PC-9 (cell line): ENCODE measurements at regions not wholly inside any gene's neighbourhood (a gene's known extent, or its start where the extent isn't known, plus 50 kb on each side); places are given as distances from the start of the nearest gene placed in this dataset.

Experiments
- EZH2 ChIP-seq: fragments of 200-600 bp; sonication (generic); IDR thresholded peaks from 2 replicates; pipeline ENCODE4 v1.8.0; 2017; ENCODE audit warnings: antibody characterized with exemption, low read depth
- TF ChIP-seq, protein P1 (sequence below): fragments of 200-600 bp; sonication (generic); conservative IDR thresholded peaks from 2 replicates; pipeline ENCODE4 v1.6.1; 2017; ENCODE audit warnings: mixed run types, antibody characterized with exemption, mild to moderate bottlenecking, moderate library complexity

DNA sequence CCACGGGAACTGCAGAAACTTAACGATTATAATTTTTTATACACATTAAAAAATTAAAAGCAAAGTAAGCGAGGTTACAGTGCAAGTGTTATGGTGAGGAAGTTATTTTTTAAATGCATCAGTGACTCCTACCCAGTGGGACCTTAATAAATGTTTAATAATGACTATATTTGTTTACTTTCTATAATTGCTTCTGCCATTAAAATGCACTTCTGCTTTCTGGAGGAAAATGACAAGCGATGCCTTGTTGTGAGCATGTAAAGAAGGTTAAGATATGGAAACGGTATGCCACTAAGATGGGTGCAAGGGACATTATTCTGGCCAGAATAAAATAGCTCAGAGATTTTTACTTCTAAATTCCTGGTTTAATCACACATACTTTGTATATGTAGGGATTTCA, 252.1 kb downstream of the CDH11 start:
- TF ChIP-seq, protein P1, sequence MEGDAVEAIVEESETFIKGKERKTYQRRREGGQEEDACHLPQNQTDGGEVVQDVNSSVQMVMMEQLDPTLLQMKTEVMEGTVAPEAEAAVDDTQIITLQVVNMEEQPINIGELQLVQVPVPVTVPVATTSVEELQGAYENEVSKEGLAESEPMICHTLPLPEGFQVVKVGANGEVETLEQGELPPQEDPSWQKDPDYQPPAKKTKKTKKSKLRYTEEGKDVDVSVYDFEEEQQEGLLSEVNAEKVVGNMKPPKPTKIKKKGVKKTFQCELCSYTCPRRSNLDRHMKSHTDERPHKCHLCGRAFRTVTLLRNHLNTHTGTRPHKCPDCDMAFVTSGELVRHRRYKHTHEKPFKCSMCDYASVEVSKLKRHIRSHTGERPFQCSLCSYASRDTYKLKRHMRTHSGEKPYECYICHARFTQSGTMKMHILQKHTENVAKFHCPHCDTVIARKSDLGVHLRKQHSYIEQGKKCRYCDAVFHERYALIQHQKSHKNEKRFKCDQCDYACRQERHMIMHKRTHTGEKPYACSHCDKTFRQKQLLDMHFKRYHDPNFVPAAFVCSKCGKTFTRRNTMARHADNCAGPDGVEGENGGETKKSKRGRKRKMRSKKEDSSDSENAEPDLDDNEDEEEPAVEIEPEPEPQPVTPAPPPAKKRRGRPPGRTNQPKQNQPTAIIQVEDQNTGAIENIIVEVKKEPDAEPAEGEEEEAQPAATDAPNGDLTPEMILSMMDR: no peak
- no peak for TF ChIP-seq EZH2
